HCT116 (cell line): ENCODE measurements at regions not wholly inside any gene's neighbourhood (a gene's known extent, or its start where the extent isn't known, plus 50 kb on each side); places are given as distances from the start of the nearest gene placed in this dataset.

Source experiments
- ATAC-seq: fragments of 200-7000 bp; cut with Tn5 transposase; 2 replicates; pipeline ENCODE4 v1.9.1; 2020; ENCODE audit warnings: mild to moderate bottlenecking, moderate library complexity
- BruUV-seq: library from RNA; stranded (reverse); fragments of 400-500 nt; replicated peaks from 2 replicates; lab custom pipeline; 2021; lab: Mats Ljungman, UMichigan
- CTCF ChIA-PET: fragments of 300-600 bp; sonication (Branson Sonifier 250); formaldehyde crosslinking; loops from one replicate; lab custom pipeline; 2021; ENCODE audit warnings: antibody characterized with exemption; lab: Charles Lee
- POLR2A ChIA-PET: fragments of 300-600, 350-600 bp; sonication (Branson Sonifier 250); formaldehyde crosslinking; loops from one replicate; lab custom pipeline; 2021; ENCODE audit warnings: antibody characterized with exemption; lab: Charles Lee
- RAD21 ChIA-PET, 2 experiments: fragments of 300-600 bp; sonication (Branson Sonifier 250); formaldehyde crosslinking; loops; one replicate each; lab custom pipeline; 2023; ENCODE audit warnings: low total read pairs in 2 of 2; ENCODE audit not compliant: uncharacterized antibody in 2 of 2, unreplicated experiment in 2 of 2, low non-redundant PET in 1 of 2; lab: Charles Lee
- DNase-seq: peaks from one replicate; pipeline ENCODE4 v3.0.0-alpha.2; 2010; ENCODE audit warnings: low read depth, low spot score
- H2AFZ ChIP-seq: fragments of 200-600 bp; shearing (Covaris generic), sonication (generic); 2 replicates; pipeline ENCODE4 v1.6.1; 2017; ENCODE audit warnings: low read depth, mixed run types, mixed read lengths, antibody characterized with exemption, low read length; ENCODE audit not compliant: poor library complexity, severe bottlenecking
- H3K27ac ChIP-seq: 2 replicates; pipeline ENCODE4 v1.5.1; 2012; ENCODE audit warnings: low read depth, low read length
- H3K27me3 ChIP-seq: fragments of 200-600 bp; sonication (generic); 2 replicates; pipeline ENCODE4 v1.6.1; 2016; ENCODE audit warnings: mixed run types, low read length, mixed read lengths; ENCODE audit not compliant: insufficient read depth
- H3K36me3 ChIP-seq, 2 experiments: fragments of 200-500 bp in 1 of 2; fragments of 200-600 bp in 1 of 2; sonication (Bioruptor generic) in 1 of 2; sonication (generic) in 1 of 2; 2 replicates each; pipeline versions ENCODE4 v1.5.1 to v1.6.1; 2014 to 2016; ENCODE audit warnings: low read length in 2 of 2, inconsistent platforms in 1 of 2, mixed read lengths in 1 of 2, mixed run types in 1 of 2; ENCODE audit not compliant: insufficient read depth in 2 of 2, control insufficient read depth in 1 of 2
- H3K4me1 ChIP-seq, 2 experiments: fragments of 200-600 bp in 1 of 2; sonication (generic) in 1 of 2; 2 replicates each; pipeline versions ENCODE4 v1.5.1 to v1.6.1; 2012 to 2017; ENCODE audit warnings: low read length in 2 of 2, inconsistent platforms in 1 of 2, mild to moderate bottlenecking in 1 of 2, mixed read lengths in 1 of 2, mixed run types in 1 of 2, moderate library complexity in 1 of 2; ENCODE audit not compliant: insufficient read depth in 2 of 2, control insufficient read depth in 1 of 2
- H3K4me2 ChIP-seq: fragments of 200-600 bp; sonication (generic); 2 replicates; pipeline ENCODE4 v1.6.1; 2017; ENCODE audit warnings: mixed run types, low read length, mixed read lengths
- H3K4me3 ChIP-seq, 2 experiments: fragments of 200-600 bp in 1 of 2; sonication (generic) in 1 of 2; replicated peaks in 1 of 2; 2 replicates each; pipeline ENCODE4 v1.5.1; 2011 to 2016; ENCODE audit warnings: low read length in 2 of 2, control low read depth in 1 of 2, low read depth in 1 of 2, mild to moderate bottlenecking in 1 of 2, mixed read lengths in 1 of 2, mixed run types in 1 of 2
- H3K79me2 ChIP-seq: fragments of 200-600 bp; sonication (generic); 2 replicates; pipeline ENCODE4 v1.6.1; 2017; ENCODE audit warnings: mild to moderate bottlenecking, mixed run types, low read length, moderate library complexity, mixed read lengths; ENCODE audit not compliant: insufficient read depth
- H3K9ac ChIP-seq: fragments of 200-600 bp; sonication (generic); 2 replicates; pipeline ENCODE4 v1.6.1; 2016; ENCODE audit warnings: low read length, mixed read lengths
- H3K9me2 ChIP-seq: fragments of 200-600 bp; sonication (generic), shearing (Covaris generic); 2 replicates; pipeline ENCODE4 v1.6.1; 2017; ENCODE audit warnings: mixed run types, mild to moderate bottlenecking, moderate library complexity; ENCODE audit not compliant: insufficient read depth
- H3K9me3 ChIP-seq, 2 experiments: fragments of 200-500 bp in 1 of 2; fragments of 200-600 bp in 1 of 2; sonication (Bioruptor generic) in 1 of 2; sonication (generic) in 1 of 2; 2 replicates each; pipeline ENCODE4 v1.6.1; 2014 to 2017; ENCODE audit warnings: low read length in 2 of 2, mixed read lengths in 2 of 2, inconsistent platforms in 1 of 2, low read depth in 1 of 2, mild to moderate bottlenecking in 1 of 2, mixed run types in 1 of 2, moderate library complexity in 1 of 2; ENCODE audit not compliant: control insufficient read depth in 1 of 2, insufficient read depth in 1 of 2
- H4K20me1 ChIP-seq: fragments of 200-600 bp; sonication (generic), shearing (Covaris generic); 2 replicates; pipeline ENCODE4 v1.6.1; 2017; ENCODE audit warnings: mixed run types, mild to moderate bottlenecking, moderate library complexity; ENCODE audit not compliant: insufficient read depth
- ATF3 ChIP-seq: IDR thresholded peaks from 2 replicates; pipeline ENCODE4 v1.6.1; 2012
- CBX3 ChIP-seq: IDR thresholded peaks from 2 replicates; pipeline ENCODE4 v1.6.1; 2012; ENCODE audit warnings: low read depth
- CTCF ChIP-seq, 3 experiments: fragments of 200-600 bp in 1 of 3; sonication (generic) in 1 of 3; IDR thresholded peaks in 2 of 3; conservative IDR thresholded peaks in 1 of 3; 2 replicates each; pipeline ENCODE4 v1.5.1; 2012 to 2017; ENCODE audit warnings: low read depth in 2 of 3, low read length in 2 of 3, antibody characterized with exemption in 1 of 3, borderline replicate concordance in 1 of 3, control low read depth in 1 of 3, mild to moderate bottlenecking in 1 of 3, mixed read lengths in 1 of 3, mixed run types in 1 of 3, moderate library complexity in 1 of 3; ENCODE audit not compliant: insufficient read depth in 1 of 3
- EZH2phosphoT487 ChIP-seq: fragments of 200-600 bp; IDR thresholded peaks from 2 replicates; pipeline ENCODE4 v1.6.1; 2018; ENCODE audit warnings: antibody characterized with exemption, borderline replicate concordance
- FOSL1 ChIP-seq: IDR thresholded peaks from 2 replicates; pipeline ENCODE4 v1.6.1; 2012; ENCODE audit warnings: low read depth
- MAX ChIP-seq: IDR thresholded peaks from 2 replicates; pipeline ENCODE4 v1.6.1; 2012
- POLR2AphosphoS5 ChIP-seq: IDR thresholded peaks from 2 replicates; pipeline ENCODE4 v1.6.1; 2011; ENCODE audit warnings: mild to moderate bottlenecking, low read depth, low read length, moderate library complexity
- SP1 ChIP-seq: IDR thresholded peaks from 2 replicates; pipeline ENCODE4 v1.6.1; 2012; ENCODE audit warnings: low read depth
- ZFX ChIP-seq: fragments of 450-650 bp; IDR thresholded peaks from 2 replicates; pipeline ENCODE4 v1.6.1; 2017
- ZNF274 ChIP-seq: fragments of 200-500 bp; sonication (Bioruptor generic); IDR thresholded peaks from 2 replicates; pipeline ENCODE4 v1.6.1; 2014; ENCODE audit warnings: mild to moderate bottlenecking, low read depth, low read length, inconsistent platforms
- intact Hi-C: fragments of 100-400 bp; cut with micrococcal nuclease; formaldehyde crosslinking; loops from 2 replicates; pipeline ENCODE4 v1.10.0; 2022

GRCh38 chr9:19965336-19965735 is 176.5 kb upstream of the SLC24A2 start (continued):
- no peak for TF ChIP-seq ZFX

GRCh38 chr9:19947996-19948395 is 159.2 kb upstream of the SLC24A2 start:
- intact Hi-C loops = no loop called here
- BruUV-seq = no TSS peak
- CTCF ChIA-PET = no interaction called here

More at GRCh38 chr9:19947996-19948395, 159.2 kb upstream of the SLC24A2 start:
- Histone ChIP-seq H3K36me3 (no peaks in the 10 kb centered on the region), H3K27ac (no peak overlapping the region), H3K4me1 (no peaks in the 10 kb centered on the region), H3K79me2 (no peaks in the 10 kb centered on the region), H3K4me3 (no peak overlapping the region), H2AFZ (no peak overlapping the region), H3K27me3 (peaks cover 32% of the 10 kb centered on the region), H4K20me1 (no peaks in the 10 kb centered on the region), H3K9ac (no peak overlapping the region), H3K9me3 (no peaks in the 10 kb centered on the region), H3K4me2 (no peak overlapping the region), H3K9me2 (no peaks in the 10 kb centered on the region)
- ChIA-PET RAD21 (no interaction called here), POLR2A (no interaction called here)
- DNase-seq = no peak
- no peak for TF ChIP-seq POLR2AphosphoS5
- TF ChIP-seq CBX3 = no peak
- TF ChIP-seq ZFX = no peak
- no peak for TF ChIP-seq ZNF274
- no peak for TF ChIP-seq ATF3
- TF ChIP-seq EZH2phosphoT487 = no peak
- no peak for TF ChIP-seq MAX
- TF ChIP-seq FOSL1 = no peak
- no peak for TF ChIP-seq CTCF (IDR thresholded peaks at IDR 0.05 in 2 of 3, conservative IDR thresholded peaks at IDR 0.05 in 1 of 3; ENCODE audit: borderline replicate concordance in 1 of 3, insufficient read depth in 1 of 3, low read depth in 2 of 3, low read length in 2 of 3)
- no peak for TF ChIP-seq SP1
- no peak for ATAC-seq
